Mucosa of descending colon (tissue), 3 donors: ENCODE measurements at regions not wholly inside any gene's neighbourhood (a gene's known extent, or its start where the extent isn't known, plus 50 kb on each side); places are given as distances from the start of the nearest gene placed in this dataset.
A peak's percentile ranks its signal among the peaks of the same experiment; 100 is the strongest.

Source experiments
- ATAC-seq: fragments of 200-7000 bp; cut with Tn5 transposase; one replicate; pipeline ENCODE4 v1.9.1; 2020; ENCODE audit warnings: mild to moderate bottlenecking, moderate library complexity
- DNase-seq, 3 donors: peaks; one replicate each; pipeline ENCODE4 v3.0.0-alpha.2; 2020
- H3K36me3 ChIP-seq: fragments of 200-600 bp; one replicate; pipeline ENCODE4 v1.8.0; 2021; ENCODE audit warnings: low read depth, mild to moderate bottlenecking
- H3K4me1 ChIP-seq: fragments of 200-600 bp; one replicate; pipeline ENCODE4 v1.8.0; 2021; ENCODE audit warnings: low read depth, mild to moderate bottlenecking
- H3K4me3 ChIP-seq: fragments of 200-600 bp; one replicate; pipeline ENCODE4 v1.8.0; 2021; ENCODE audit warnings: mild to moderate bottlenecking
- H3K9me3 ChIP-seq: fragments of 200-600 bp; one replicate; pipeline ENCODE4 v1.8.0; 2021; ENCODE audit warnings: mild to moderate bottlenecking
- intact Hi-C, 2 donors: fragments of 100-400 bp; cut with DNase I in 1 of 2; cut with micrococcal nuclease in 1 of 2; formaldehyde crosslinking; loops; one replicate each; pipeline versions ENCODE4 v1.11.0 to v1.11.1; 2022; cut with DNase I, micrococcal nuclease
- TF ChIP-seq, protein P1 (sequence below): fragments of 200-600 bp; IDR thresholded peaks from one replicate; pipeline ENCODE4 v1.8.0; 2022; ENCODE audit warnings: antibody characterized with exemption, mild to moderate bottlenecking
- donor health status: DM: no; HTN: no; CAD: no; lungs with moderate emphysema.
- donor health status: DM: no; HTN: no; CAD: no.
- donor health status: DM: no; HTN: yes; CAD: no.

DNA sequence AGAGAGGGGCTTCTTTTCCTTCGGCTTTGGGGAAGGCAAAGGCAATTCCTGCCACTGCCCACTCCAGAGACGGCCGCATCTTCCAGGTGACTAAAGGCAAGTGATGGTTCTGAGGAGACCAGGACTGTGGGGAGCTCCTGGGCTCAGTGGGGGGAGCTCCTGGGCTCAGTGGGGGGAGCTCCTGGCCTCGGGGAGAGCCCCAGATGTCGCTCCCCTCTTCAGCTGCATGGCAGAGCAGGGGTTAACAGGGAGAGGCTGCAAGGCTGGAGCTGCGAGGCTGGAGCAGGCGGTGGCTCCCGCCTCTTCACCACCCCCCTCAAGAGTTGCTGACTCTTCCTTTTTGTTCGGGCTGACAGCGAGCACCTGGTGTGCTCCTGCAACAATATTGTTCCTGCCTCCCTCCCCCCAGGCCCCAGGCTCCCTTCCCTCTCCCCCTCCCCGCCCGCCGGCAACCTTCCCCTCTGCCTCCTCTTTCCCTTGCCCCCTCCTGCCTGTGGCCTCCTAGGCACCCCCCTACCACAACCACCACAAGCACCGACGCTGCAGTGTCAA is 56.3 kb upstream of the LBX1 start:
- DNase-seq (no peak), ATAC-seq (no peak)
- Histone ChIP-seq H3K4me3 (no peak overlapping the region), H3K36me3 (no peaks in the 10 kb centered on the region), H3K9me3 (no peaks in the 10 kb centered on the region), H3K4me1 (peaks cover 4% of the 10 kb centered on the region)
- intact Hi-C loops = no loop called here
- TF ChIP-seq, protein P1, sequence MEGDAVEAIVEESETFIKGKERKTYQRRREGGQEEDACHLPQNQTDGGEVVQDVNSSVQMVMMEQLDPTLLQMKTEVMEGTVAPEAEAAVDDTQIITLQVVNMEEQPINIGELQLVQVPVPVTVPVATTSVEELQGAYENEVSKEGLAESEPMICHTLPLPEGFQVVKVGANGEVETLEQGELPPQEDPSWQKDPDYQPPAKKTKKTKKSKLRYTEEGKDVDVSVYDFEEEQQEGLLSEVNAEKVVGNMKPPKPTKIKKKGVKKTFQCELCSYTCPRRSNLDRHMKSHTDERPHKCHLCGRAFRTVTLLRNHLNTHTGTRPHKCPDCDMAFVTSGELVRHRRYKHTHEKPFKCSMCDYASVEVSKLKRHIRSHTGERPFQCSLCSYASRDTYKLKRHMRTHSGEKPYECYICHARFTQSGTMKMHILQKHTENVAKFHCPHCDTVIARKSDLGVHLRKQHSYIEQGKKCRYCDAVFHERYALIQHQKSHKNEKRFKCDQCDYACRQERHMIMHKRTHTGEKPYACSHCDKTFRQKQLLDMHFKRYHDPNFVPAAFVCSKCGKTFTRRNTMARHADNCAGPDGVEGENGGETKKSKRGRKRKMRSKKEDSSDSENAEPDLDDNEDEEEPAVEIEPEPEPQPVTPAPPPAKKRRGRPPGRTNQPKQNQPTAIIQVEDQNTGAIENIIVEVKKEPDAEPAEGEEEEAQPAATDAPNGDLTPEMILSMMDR = no peak

- intact Hi-C loops = no loop called here
These were observed 57.2 kb upstream of the LBX1 start for GRCh38 chr10:101286248-101287046.

GRCh38 chr10:101287183-101287996 is 58.1 kb upstream of the LBX1 start:
- TF ChIP-seq, protein P1 = no peak
- Histone ChIP-seq H3K36me3 (no peaks in the 10 kb centered on the region), H3K9me3 (no peaks in the 10 kb centered on the region), H3K4me3 (no peak overlapping the region), H3K4me1 (peaks cover 19% of the 10 kb centered on the region)
- no peak for DNase-seq
- no peak for ATAC-seq
- intact Hi-C loops = no loop called here

More at GRCh38 chr10:101286248-101287046, 57.2 kb upstream of the LBX1 start:
- ATAC-seq = no peak
- Histone ChIP-seq H3K4me3 (no peak overlapping the region), H3K36me3 (no peaks in the 10 kb centered on the region), H3K9me3 (no peaks in the 10 kb centered on the region), H3K4me1 (peaks cover 9% of the 10 kb centered on the region)
- TF ChIP-seq, protein P1 = no peak
- no peak for DNase-seq

DNA sequence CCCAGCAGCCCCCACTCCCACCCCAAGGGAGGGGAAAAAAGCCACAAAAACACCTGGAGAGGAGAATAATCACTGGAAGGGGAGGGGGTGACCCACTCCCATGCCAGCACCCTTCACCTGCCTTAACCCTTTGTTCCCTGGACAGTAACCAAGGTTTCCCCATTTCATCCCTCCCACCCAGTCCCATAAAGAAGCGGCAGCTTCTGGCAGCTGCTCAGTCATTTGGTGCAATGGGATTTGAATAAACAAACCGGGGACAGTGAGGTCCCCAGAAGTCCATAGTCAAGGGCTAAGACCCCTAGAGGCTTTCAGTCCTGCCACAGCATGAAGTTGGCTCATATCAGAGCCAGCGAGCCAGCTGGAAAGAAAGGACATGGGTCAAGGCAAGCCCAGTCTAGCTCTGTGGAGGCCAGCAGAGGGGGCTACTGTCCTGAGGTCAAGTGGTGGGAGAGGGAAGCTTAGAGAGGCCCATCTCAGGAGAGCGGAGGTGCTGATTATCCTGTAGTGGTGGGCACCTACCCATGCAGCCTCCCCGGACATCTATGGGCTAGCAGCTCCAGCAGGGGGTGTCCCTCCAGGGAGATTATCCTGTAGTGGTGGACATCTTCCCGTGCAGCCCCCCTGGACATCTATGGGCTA is 58.9 kb upstream of the LBX1 start:
- no peaks in the 10 kb centered on the region for H3K36me3 ChIP-seq
- DNase-seq (peak in 1 of 3 donors; percentile 13), ATAC-seq (no peak)
- peaks cover 22% of the 10 kb centered on the region for H3K4me1 ChIP-seq
- no peaks in the 10 kb centered on the region for H3K9me3 ChIP-seq
- intact Hi-C loops = no loop called here
- H3K4me3 ChIP-seq = no peak overlapping the region
- TF ChIP-seq, protein P1 = no peak

- TF ChIP-seq, protein P1 = no peak
- Histone ChIP-seq H3K9me3 (no peaks in the 10 kb centered on the region), H3K4me3 (no peak overlapping the region), H3K36me3 (no peaks in the 10 kb centered on the region), H3K4me1 (peaks cover 22% of the 10 kb centered on the region)
- ATAC-seq (no peak), DNase-seq (no peak)
- intact Hi-C loops = no loop called here
These were observed 60.3 kb upstream of the LBX1 start for GRCh38 chr10:101289541-101289940.
